OCI-LY7 (cell line): ENCODE measurements at regions not wholly inside any gene's neighbourhood (a gene's known extent, or its start where the extent isn't known, plus 50 kb on each side); places are given as distances from the start of the nearest gene placed in this dataset.

Experiments
- BruUV-seq: library from RNA; stranded (reverse); fragments of 400-500 nt; replicated peaks from 2 replicates; lab custom pipeline; 2021; lab: Mats Ljungman, UMichigan
- CTCF ChIA-PET: fragments of 300-600 bp; sonication (Branson Sonifier 250); formaldehyde crosslinking; loops from one replicate; lab custom pipeline; 2022; ENCODE audit warnings: antibody characterized with exemption; ENCODE audit not compliant: unreplicated experiment; lab: Charles Lee
- POLR2A ChIA-PET: fragments of 300-600 bp; sonication (Branson Sonifier 250); formaldehyde crosslinking; loops from one replicate; lab custom pipeline; 2022; ENCODE audit warnings: antibody characterized with exemption; lab: Charles Lee
- DNase-seq: peaks from one replicate; pipeline ENCODE4 v3.0.0-alpha.2; 2015; ENCODE audit warnings: low spot score
- H2AFZ ChIP-seq: fragments of 200-600 bp; sonication (generic), shearing (Covaris generic); 2 replicates; pipeline ENCODE4 v1.6.1; 2014; ENCODE audit warnings: mild to moderate bottlenecking, antibody characterized with exemption, low read length, moderate library complexity
- H3K27ac ChIP-seq: fragments of 200-600 bp; sonication (generic); 2 replicates; pipeline ENCODE4 v1.5.1; 2014; ENCODE audit warnings: mixed run types, low read depth, mild to moderate bottlenecking, moderate library complexity, low read length, inconsistent platforms; ENCODE audit not compliant: poor library complexity, severe bottlenecking
- H3K36me3 ChIP-seq: fragments of 200-600 bp; sonication (generic); 2 replicates; pipeline ENCODE4 v1.6.1; 2014; ENCODE audit warnings: mild to moderate bottlenecking, antibody characterized with exemption, low read length, moderate library complexity, mixed read lengths; ENCODE audit not compliant: insufficient read depth
- H3K4me1 ChIP-seq: fragments of 200-600 bp; sonication (generic); 2 replicates; pipeline ENCODE4 v1.5.1; 2014; ENCODE audit warnings: mild to moderate bottlenecking, low read length; ENCODE audit not compliant: insufficient read depth, poor library complexity, severe bottlenecking
- H3K4me2 ChIP-seq: fragments of 200-600 bp; sonication (generic); 2 replicates; pipeline ENCODE4 v1.6.1; 2014; ENCODE audit warnings: mild to moderate bottlenecking, low read length
- H3K4me3 ChIP-seq: fragments of 200-600 bp; sonication (generic); 2 replicates; pipeline ENCODE4 v1.5.1; 2014; ENCODE audit warnings: mild to moderate bottlenecking, low read depth, low read length; ENCODE audit not compliant: poor library complexity, severe bottlenecking
- H3K79me2 ChIP-seq: fragments of 200-600 bp; sonication (generic); 2 replicates; pipeline ENCODE4 v1.6.1; 2016; ENCODE audit warnings: low read depth, mild to moderate bottlenecking, low read length, moderate library complexity, mixed read lengths; ENCODE audit not compliant: insufficient read depth
- H3K9me2 ChIP-seq: fragments of 200-600 bp; sonication (generic); 2 replicates; pipeline ENCODE4 v1.6.1; 2016; ENCODE audit warnings: mild to moderate bottlenecking, low read length, mixed read lengths; ENCODE audit not compliant: insufficient read depth
- H3K9me3 ChIP-seq: fragments of 200-600 bp; sonication (generic); 2 replicates; pipeline ENCODE4 v1.6.1; 2014; ENCODE audit warnings: mild to moderate bottlenecking, mixed run types, low read length, mixed read lengths
- H4K20me1 ChIP-seq: fragments of 200-600 bp; sonication (generic); 2 replicates; pipeline ENCODE4 v1.6.1; 2014; ENCODE audit warnings: mild to moderate bottlenecking, antibody characterized with exemption, low read length, moderate library complexity, mixed read lengths; ENCODE audit not compliant: insufficient read depth
- CTCF ChIP-seq: fragments of 200-600 bp; sonication (generic); conservative IDR thresholded peaks from 2 replicates; pipeline ENCODE4 v1.5.1; 2014; ENCODE audit warnings: mild to moderate bottlenecking, antibody characterized with exemption, low read length, moderate library complexity, mixed read lengths
- EZH2phosphoT487 ChIP-seq: fragments of 200-600 bp; sonication (generic); IDR thresholded peaks from 2 replicates; pipeline ENCODE4 v1.6.1; 2018; ENCODE audit warnings: low read depth, borderline replicate concordance, mild to moderate bottlenecking, mixed run types, antibody characterized with exemption, low read length, moderate library complexity, mixed read lengths
- intact Hi-C: fragments of 100-400 bp; cut with micrococcal nuclease; formaldehyde crosslinking; loops from one replicate; pipeline ENCODE4 v1.10.0; 2022; ENCODE audit not compliant: unreplicated experiment

DNA sequence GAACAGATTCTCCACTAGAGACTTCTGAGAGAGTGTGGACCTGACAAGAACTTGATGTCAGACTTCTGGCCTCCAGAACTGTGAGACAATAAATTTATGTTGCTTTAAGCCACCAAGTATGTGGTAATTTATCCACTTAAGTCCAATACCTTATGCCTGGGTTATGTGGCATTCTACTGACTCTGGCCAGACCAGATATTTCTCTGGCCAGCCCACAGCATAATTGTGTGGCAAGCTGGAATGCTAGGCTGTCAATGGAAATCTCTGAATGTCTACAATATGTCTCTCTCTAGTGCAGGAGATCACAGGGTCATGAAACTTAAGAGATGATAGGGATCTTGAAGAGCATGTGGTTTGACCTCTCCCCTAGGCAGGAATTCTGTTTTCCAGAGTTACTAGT, 251.0 kb downstream of the ZNF674 start:
- H3K4me1 ChIP-seq: no peaks in the 10 kb centered on the region
- H3K79me2 ChIP-seq: no peaks in the 10 kb centered on the region
- H3K9me2 ChIP-seq: no peaks in the 10 kb centered on the region
- H3K27ac ChIP-seq: no peak overlapping the region
- no TSS peak for BruUV-seq
- H3K4me2 ChIP-seq: no peak overlapping the region
- intact Hi-C loops: no loop called here
- no peaks in the 10 kb centered on the region for H4K20me1 ChIP-seq
- no peaks in the 10 kb centered on the region for H3K9me3 ChIP-seq
- ChIA-PET POLR2A (no interaction called here), CTCF (no interaction called here)
- DNase-seq: no peak
- H2AFZ ChIP-seq: no peak overlapping the region
- no peak for TF ChIP-seq EZH2phosphoT487
- TF ChIP-seq CTCF: no peak
- no peaks in the 10 kb centered on the region for H3K36me3 ChIP-seq
- H3K4me3 ChIP-seq: no peak overlapping the region

DNA sequence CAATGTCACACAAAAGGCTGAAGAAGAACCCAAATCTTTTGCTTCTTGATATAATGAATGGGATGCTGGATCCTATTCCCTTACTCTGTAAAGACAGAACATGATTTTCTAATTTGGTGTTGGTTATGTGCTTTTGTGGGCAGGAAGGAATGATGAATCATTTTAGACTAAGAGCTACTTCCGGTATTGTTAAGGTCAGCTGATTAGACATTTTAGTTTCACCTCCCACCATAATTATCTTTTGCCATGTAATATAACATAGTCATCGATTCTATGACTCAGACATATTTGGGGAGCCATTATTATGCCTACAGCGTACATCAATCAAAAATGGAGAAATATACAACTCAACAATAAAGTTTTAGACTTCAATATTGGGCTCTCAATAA, 265.3 kb downstream of the ZNF674 start:
- TF ChIP-seq EZH2phosphoT487 (no peak), CTCF (no peak)
- CTCF ChIA-PET: no interaction called here
- Histone ChIP-seq H3K27ac (no peak overlapping the region), H3K9me3 (no peaks in the 10 kb centered on the region), H3K4me1 (no peaks in the 10 kb centered on the region), H2AFZ (no peak overlapping the region), H3K36me3 (no peaks in the 10 kb centered on the region), H3K4me3 (no peak overlapping the region), H3K4me2 (no peak overlapping the region), H3K9me2 (no peaks in the 10 kb centered on the region), H4K20me1 (no peaks in the 10 kb centered on the region), H3K79me2 (no peaks in the 10 kb centered on the region)
- intact Hi-C loops: no loop called here
- POLR2A ChIA-PET: no interaction called here
- no TSS peak for BruUV-seq
- no peak for DNase-seq

GRCh38 chrX:46279214-46279924, 265.9 kb downstream of the ZNF674 start:
- no peak for DNase-seq
- no peak overlapping the region for H3K4me3 ChIP-seq
- TF ChIP-seq EZH2phosphoT487: no peak
- TF ChIP-seq CTCF: no peak
- no peaks in the 10 kb centered on the region for H4K20me1 ChIP-seq
- H3K9me3 ChIP-seq: no peaks in the 10 kb centered on the region
- H3K9me2 ChIP-seq: no peaks in the 10 kb centered on the region
- ChIA-PET CTCF (no interaction called here), POLR2A (no interaction called here)
- no TSS peak for BruUV-seq
- H2AFZ ChIP-seq: no peak overlapping the region
- H3K4me2 ChIP-seq: no peak overlapping the region
- H3K4me1 ChIP-seq: no peaks in the 10 kb centered on the region
- no peaks in the 10 kb centered on the region for H3K79me2 ChIP-seq
- no peak overlapping the region for H3K27ac ChIP-seq
- intact Hi-C loops: no loop called here
- no peaks in the 10 kb centered on the region for H3K36me3 ChIP-seq
